Panc1 (cell line): ENCODE measurements at regions not wholly inside any gene's neighbourhood (a gene's known extent, or its start where the extent isn't known, plus 50 kb on each side); places are given as distances from the start of the nearest gene placed in this dataset.

ENCODE experiments used
- ATAC-seq: fragments of 200-7000 bp; cut with Tn5 transposase; 2 replicates; pipeline ENCODE4 v1.9.1; 2020; ENCODE audit warnings: mild to moderate bottlenecking, moderate library complexity
- BruUV-seq: library from RNA; stranded (reverse); fragments of 400-500 nt; replicated peaks from 2 replicates; lab custom pipeline; 2021; lab: Mats Ljungman, UMichigan
- CTCF ChIA-PET: fragments of 300-600 bp; sonication (Branson Sonifier 250); formaldehyde crosslinking; loops from one replicate; lab custom pipeline; 2022; ENCODE audit warnings: antibody characterized with exemption; lab: Charles Lee
- POLR2A ChIA-PET: fragments of 300-600 bp; sonication (Branson Sonifier 250); formaldehyde crosslinking; loops from one replicate; lab custom pipeline; 2022; ENCODE audit warnings: antibody characterized with exemption; lab: Charles Lee
- DNase-seq: peaks from one replicate; pipeline ENCODE4 v3.0.0-alpha.2; 2010; ENCODE audit warnings: low read depth, low spot score
- H3K27ac ChIP-seq: 2 replicates; pipeline ENCODE4 v1.5.1; 2011; ENCODE audit warnings: mild to moderate bottlenecking, low read length, inconsistent platforms
- H3K27me3 ChIP-seq: fragments of 200-500 bp; sonication (Bioruptor generic); 2 replicates; pipeline ENCODE4 v1.6.0; 2014; ENCODE audit warnings: low read length, inconsistent platforms; ENCODE audit not compliant: control insufficient read depth, insufficient read depth
- H3K36me3 ChIP-seq: fragments of 200-500 bp; sonication (Bioruptor generic); 2 replicates; pipeline ENCODE4 v1.5.1; 2014; ENCODE audit warnings: inconsistent platforms, mild to moderate bottlenecking, low read length, moderate library complexity; ENCODE audit not compliant: control insufficient read depth, insufficient read depth
- H3K4me1 ChIP-seq: 2 replicates; pipeline ENCODE4 v1.5.1; 2011; ENCODE audit warnings: inconsistent platforms, mild to moderate bottlenecking, low read length, moderate library complexity; ENCODE audit not compliant: control insufficient read depth, insufficient read depth
- H3K4me3 ChIP-seq, 2 experiments: 2 replicates each; pipeline ENCODE4 v1.5.1; 2011 to 2012; ENCODE audit warnings: low read depth in 2 of 2, low read length in 2 of 2, mild to moderate bottlenecking in 2 of 2, inconsistent platforms in 1 of 2, moderate library complexity in 1 of 2
- H3K9me3 ChIP-seq: fragments of 200-500 bp; sonication (Bioruptor generic); 2 replicates; pipeline ENCODE4 v1.5.1; 2014; ENCODE audit warnings: low read depth, mild to moderate bottlenecking, inconsistent platforms, low read length, moderate library complexity; ENCODE audit not compliant: control insufficient read depth, insufficient read depth
- CTCF ChIP-seq: fragments of 450-650 bp; IDR thresholded peaks from 2 replicates; pipeline ENCODE4 v1.5.1; 2017; ENCODE audit warnings: mild to moderate bottlenecking
- POLR2AphosphoS5 ChIP-seq: IDR thresholded peaks from 2 replicates; pipeline ENCODE4 v1.6.1; 2012; ENCODE audit warnings: mild to moderate bottlenecking, low read depth, low read length, moderate library complexity
- SIN3A ChIP-seq: IDR thresholded peaks from 2 replicates; pipeline ENCODE4 v1.6.1; 2012; ENCODE audit warnings: low read depth, mild to moderate bottlenecking, low read length, moderate library complexity, borderline replicate concordance; ENCODE audit not compliant: insufficient read depth
- TCF7L2 ChIP-seq: IDR thresholded peaks from 2 replicates; pipeline ENCODE4 v1.6.1; 2011; ENCODE audit warnings: mild to moderate bottlenecking, low read depth, low read length, inconsistent platforms
- in situ Hi-C: cut with HindIII; loops from 2 replicates; pipeline ENCODE4 v1.10.0; 2016; ENCODE audit warnings: low sequenced_read_pairs, low pct_unique_long_range_greater_than_20kb
- intact Hi-C: fragments of 100-400 bp; cut with micrococcal nuclease; formaldehyde crosslinking; loops from one replicate; pipeline ENCODE4 v1.10.0; 2022; ENCODE audit not compliant: unreplicated experiment
- TF ChIP-seq, protein P1 (sequence below), 2 experiments: IDR thresholded peaks; 2 replicates each; pipeline ENCODE4 v1.6.1; 2011 to 2012; ENCODE audit warnings: low read depth in 2 of 2, control low read depth in 1 of 2, low read length in 1 of 2, mild to moderate bottlenecking in 1 of 2, moderate library complexity in 1 of 2; ENCODE audit not compliant: insufficient read depth in 1 of 2

GRCh38 chr2:10249798-10250197 lies 52.9 kb upstream of the HPCAL1 start:
- DNase-seq (no peak), ATAC-seq (no peak)
- ChIA-PET CTCF (interaction anchor here (0.6 kb wide), 1 partner anchor 209 kb away, joined by 8 read pairs; no protein-coding TSS in a partner anchor), POLR2A (no interaction called here)
- intact Hi-C loops (no loop called here), in situ Hi-C loops (no loop called here)
- H3K4me1 ChIP-seq, result peaks cover 3% of the 10 kb centered on the region
- H3K4me3 ChIP-seq, result no peak overlapping the region
- H3K27ac ChIP-seq, result no peak overlapping the region
- no peaks in the 10 kb centered on the region for H3K36me3 ChIP-seq
- TF ChIP-seq CTCF (no peak), POLR2AphosphoS5 (no peak), SIN3A (no peak), TCF7L2 (no peak)
- TF ChIP-seq, protein P1, sequence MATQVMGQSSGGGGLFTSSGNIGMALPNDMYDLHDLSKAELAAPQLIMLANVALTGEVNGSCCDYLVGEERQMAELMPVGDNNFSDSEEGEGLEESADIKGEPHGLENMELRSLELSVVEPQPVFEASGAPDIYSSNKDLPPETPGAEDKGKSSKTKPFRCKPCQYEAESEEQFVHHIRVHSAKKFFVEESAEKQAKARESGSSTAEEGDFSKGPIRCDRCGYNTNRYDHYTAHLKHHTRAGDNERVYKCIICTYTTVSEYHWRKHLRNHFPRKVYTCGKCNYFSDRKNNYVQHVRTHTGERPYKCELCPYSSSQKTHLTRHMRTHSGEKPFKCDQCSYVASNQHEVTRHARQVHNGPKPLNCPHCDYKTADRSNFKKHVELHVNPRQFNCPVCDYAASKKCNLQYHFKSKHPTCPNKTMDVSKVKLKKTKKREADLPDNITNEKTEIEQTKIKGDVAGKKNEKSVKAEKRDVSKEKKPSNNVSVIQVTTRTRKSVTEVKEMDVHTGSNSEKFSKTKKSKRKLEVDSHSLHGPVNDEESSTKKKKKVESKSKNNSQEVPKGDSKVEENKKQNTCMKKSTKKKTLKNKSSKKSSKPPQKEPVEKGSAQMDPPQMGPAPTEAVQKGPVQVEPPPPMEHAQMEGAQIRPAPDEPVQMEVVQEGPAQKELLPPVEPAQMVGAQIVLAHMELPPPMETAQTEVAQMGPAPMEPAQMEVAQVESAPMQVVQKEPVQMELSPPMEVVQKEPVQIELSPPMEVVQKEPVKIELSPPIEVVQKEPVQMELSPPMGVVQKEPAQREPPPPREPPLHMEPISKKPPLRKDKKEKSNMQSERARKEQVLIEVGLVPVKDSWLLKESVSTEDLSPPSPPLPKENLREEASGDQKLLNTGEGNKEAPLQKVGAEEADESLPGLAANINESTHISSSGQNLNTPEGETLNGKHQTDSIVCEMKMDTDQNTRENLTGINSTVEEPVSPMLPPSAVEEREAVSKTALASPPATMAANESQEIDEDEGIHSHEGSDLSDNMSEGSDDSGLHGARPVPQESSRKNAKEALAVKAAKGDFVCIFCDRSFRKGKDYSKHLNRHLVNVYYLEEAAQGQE (IDR thresholded peaks at IDR 0.05; ENCODE audit: insufficient read depth in 1 of 2, low read depth in 2 of 2, low read length in 1 of 2), result no peak
- no peaks in the 10 kb centered on the region for H3K27me3 ChIP-seq
- no TSS peak for BruUV-seq
- peaks cover 16% of the 10 kb centered on the region; the same call in 1 of the 2 replicates for H3K9me3 ChIP-seq

DNA sequence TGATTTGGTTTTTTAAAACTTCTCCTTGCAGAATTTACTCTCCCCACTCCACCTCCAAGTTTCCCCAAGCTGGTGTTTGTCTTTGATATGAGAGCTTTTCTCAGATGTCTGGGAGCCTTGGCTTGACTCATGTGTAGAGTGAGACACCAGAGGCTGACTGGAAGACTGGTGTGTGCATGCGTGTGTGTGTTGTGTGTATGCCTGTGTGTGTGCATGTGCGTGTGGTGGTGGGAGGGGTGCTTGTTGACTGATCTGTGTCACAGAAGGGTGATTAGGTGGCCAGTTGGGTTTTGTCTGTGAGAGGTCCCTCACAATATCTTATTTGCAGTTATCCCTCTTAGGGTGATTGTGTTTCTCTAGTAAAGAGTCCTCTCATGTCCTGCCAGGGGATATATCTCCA lies 50.5 kb upstream of the HPCAL1 start:
- no TSS peak for BruUV-seq
- Histone ChIP-seq H3K4me1 (peaks cover 3% of the 10 kb centered on the region), H3K27me3 (no peaks in the 10 kb centered on the region), H3K36me3 (no peaks in the 10 kb centered on the region), H3K4me3 (no peak overlapping the region), H3K27ac (no peak overlapping the region), H3K9me3 (peaks cover 16% of the 10 kb centered on the region; the same call in 1 of the 2 replicates)
- no peak for DNase-seq
- intact Hi-C loops (no loop called here), in situ Hi-C loops (no loop called here)
- CTCF ChIA-PET, result interaction anchor here (0.8 kb wide), 1 partner anchor 157 kb away, joined by 4 read pairs; no protein-coding TSS in a partner anchor
- TF ChIP-seq TCF7L2, result no peak
- ATAC-seq, result no peak
- POLR2A ChIA-PET, result no interaction called here

- intact Hi-C loops (no loop called here), in situ Hi-C loops (no loop called here)
- no peak overlapping the region for H3K27ac ChIP-seq
- H3K4me1 ChIP-seq, result peaks cover 3% of the 10 kb centered on the region
- ChIA-PET CTCF (no interaction called here), POLR2A (no interaction called here)
- DNase-seq (no peak), ATAC-seq (no peak)
- H3K9me3 ChIP-seq, result peaks cover 16% of the 10 kb centered on the region; the same call in 1 of the 2 replicates
- BruUV-seq, result no TSS peak
- H3K36me3 ChIP-seq, result no peaks in the 10 kb centered on the region
- H3K4me3 ChIP-seq, result no peak overlapping the region
- TF ChIP-seq TCF7L2, result no peak
- no peak for TF ChIP-seq CTCF
- TF ChIP-seq POLR2AphosphoS5, result no peak
- TF ChIP-seq, protein P1 (IDR thresholded peaks at IDR 0.05; ENCODE audit: insufficient read depth in 1 of 2, low read depth in 2 of 2, low read length in 1 of 2), result no peak
- TF ChIP-seq SIN3A, result no peak
- H3K27me3 ChIP-seq, result no peaks in the 10 kb centered on the region
Observed at GRCh38 chr2:10252661-10253060, 50.0 kb upstream of the HPCAL1 start.
